ENCODE measurements at regions not wholly inside any gene's neighbourhood (a gene's known extent, or its start where the extent isn't known, plus 50 kb on each side); places are given as distances from the start of the nearest gene placed in this dataset.

GRCh38 chr2:150107170-150107569 lies 380.3 kb downstream of the RND3 start:
- H3K9me3 Mint-ChIP-seq: no peaks in the 10 kb centered on the region
- no peak for DNase-seq
- H3K36me3 Mint-ChIP-seq: no peaks in the 10 kb centered on the region
- H3K27ac Mint-ChIP-seq: no peak overlapping the region
- no peak overlapping the region for H3K4me3 Mint-ChIP-seq
- H3K4me1 Mint-ChIP-seq: no peaks in the 10 kb centered on the region
- H3K27me3 Mint-ChIP-seq: no peaks in the 10 kb centered on the region

GRCh38 chr2:150101947-150102346 lies 385.5 kb downstream of the RND3 start:
- no peak overlapping the region for H3K27ac Mint-ChIP-seq
- H3K9me3 Mint-ChIP-seq: no peaks in the 10 kb centered on the region
- no peaks in the 10 kb centered on the region for H3K27me3 Mint-ChIP-seq
- H3K4me3 Mint-ChIP-seq: no peak overlapping the region
- no peaks in the 10 kb centered on the region for H3K4me1 Mint-ChIP-seq
- H3K36me3 Mint-ChIP-seq: no peaks in the 10 kb centered on the region
- no peak for DNase-seq

DNA sequence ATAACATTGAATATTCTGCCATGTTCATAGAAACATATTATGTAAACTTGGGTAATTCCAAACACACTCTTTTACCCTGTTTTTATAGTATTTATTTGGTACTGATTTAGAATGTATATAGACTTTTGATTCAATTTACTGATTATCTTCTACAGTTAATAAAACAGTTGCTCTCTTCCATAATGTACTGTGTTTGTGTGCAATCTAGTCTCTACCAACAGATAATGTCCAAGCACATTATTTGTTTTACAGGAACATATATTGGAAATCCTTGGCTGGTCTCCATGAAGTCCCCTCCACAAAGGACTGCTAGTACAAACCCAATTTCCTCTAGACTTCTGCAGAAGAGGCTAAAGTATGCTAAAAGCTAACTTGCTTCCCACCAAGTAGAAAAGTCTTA lies 386.6 kb downstream of the RND3 start:
- Mint-ChIP-seq H3K27ac (no peak overlapping the region), H3K4me1 (no peaks in the 10 kb centered on the region), H3K36me3 (no peaks in the 10 kb centered on the region), H3K4me3 (no peak overlapping the region), H3K27me3 (no peaks in the 10 kb centered on the region), H3K9me3 (no peaks in the 10 kb centered on the region)
- DNase-seq: no peak

DNA sequence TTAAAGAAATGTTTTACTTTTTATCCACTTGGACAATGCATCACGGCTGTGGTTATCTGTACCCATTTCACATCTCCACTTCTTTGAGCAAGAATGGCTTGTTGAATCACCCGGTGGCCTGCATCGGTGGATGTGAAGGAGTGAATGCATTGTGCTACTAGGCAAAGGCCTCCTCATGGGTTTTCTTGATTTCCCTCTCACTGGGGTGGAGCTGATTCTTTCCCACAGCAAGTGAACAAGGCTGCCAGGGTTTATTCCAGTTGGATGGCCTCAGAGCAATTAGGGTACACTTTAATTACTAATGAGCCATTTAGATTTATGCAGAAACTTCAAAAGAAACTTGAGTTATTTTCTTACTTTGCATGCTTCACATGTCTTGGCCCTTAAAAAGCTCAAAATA lies 387.1 kb downstream of the RND3 start:
- no peak for DNase-seq
- Mint-ChIP-seq H3K27me3 (no peaks in the 10 kb centered on the region), H3K27ac (no peak overlapping the region), H3K9me3 (no peaks in the 10 kb centered on the region), H3K4me3 (no peak overlapping the region), H3K36me3 (no peaks in the 10 kb centered on the region), H3K4me1 (no peaks in the 10 kb centered on the region)

- Mint-ChIP-seq H3K27ac (no peak overlapping the region), H3K36me3 (no peaks in the 10 kb centered on the region), H3K4me1 (no peaks in the 10 kb centered on the region), H3K27me3 (no peaks in the 10 kb centered on the region), H3K9me3 (no peaks in the 10 kb centered on the region), H3K4me3 (no peak overlapping the region)
- DNase-seq: no peak
Measured at GRCh38 chr2:150099805-150100204, 387.7 kb downstream of the RND3 start.

DNA sequence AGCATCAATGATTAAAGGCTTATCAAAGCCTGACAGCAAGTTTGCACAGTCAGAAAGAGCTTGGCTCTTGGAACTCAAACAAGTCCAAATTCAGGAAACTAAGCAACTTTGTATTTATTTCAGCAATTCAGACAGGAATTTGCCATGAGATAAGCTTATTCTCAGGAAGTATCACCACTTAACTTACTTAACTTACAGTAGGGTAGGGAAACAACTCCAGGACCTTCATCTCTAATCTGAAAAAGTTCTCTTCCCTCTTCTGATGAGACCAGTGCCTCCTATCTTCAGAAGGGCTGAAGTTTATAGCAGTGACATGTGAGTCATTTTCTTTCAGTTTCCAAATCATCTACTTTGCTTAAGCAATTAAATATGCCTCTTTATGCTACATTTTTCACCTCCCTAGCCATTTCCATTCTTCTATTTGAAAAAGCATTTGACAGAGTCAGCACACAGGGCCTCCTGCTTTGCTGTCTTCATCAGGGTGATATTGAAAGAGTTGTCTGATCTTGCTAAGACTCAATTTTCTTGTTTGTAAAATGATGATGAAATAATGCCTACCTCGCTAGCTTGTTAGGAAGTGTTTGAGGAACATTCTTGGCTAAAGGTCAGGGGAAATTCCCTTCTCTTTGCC lies 389.5 kb downstream of the RND3 start:
- DNase-seq: no peak
- H3K4me1 Mint-ChIP-seq: no peaks in the 10 kb centered on the region
- no peaks in the 10 kb centered on the region for H3K36me3 Mint-ChIP-seq
- H3K27me3 Mint-ChIP-seq: no peaks in the 10 kb centered on the region
- no peaks in the 10 kb centered on the region for H3K9me3 Mint-ChIP-seq
- H3K4me3 Mint-ChIP-seq: no peak overlapping the region
- no peak overlapping the region for H3K27ac Mint-ChIP-seq

- H3K36me3 Mint-ChIP-seq: no peaks in the 10 kb centered on the region
Measured at GRCh38 chr2:150097402-150097801, 390.1 kb downstream of the RND3 start.

GRCh38 chr2:150095361-150096095 lies 391.9 kb downstream of the RND3 start:
- H3K27ac Mint-ChIP-seq: no peak overlapping the region
- no peaks in the 10 kb centered on the region for H3K27me3 Mint-ChIP-seq
- DNase-seq: no peak
- H3K9me3 Mint-ChIP-seq: no peaks in the 10 kb centered on the region
- no peak overlapping the region for H3K4me3 Mint-ChIP-seq
- no peaks in the 10 kb centered on the region for H3K4me1 Mint-ChIP-seq
- H3K36me3 Mint-ChIP-seq: no peaks in the 10 kb centered on the region

More at GRCh38 chr2:150097402-150097801, 390.1 kb downstream of the RND3 start:
- Mint-ChIP-seq H3K27ac (no peak overlapping the region), H3K4me3 (no peak overlapping the region), H3K27me3 (no peaks in the 10 kb centered on the region), H3K4me1 (no peaks in the 10 kb centered on the region), H3K9me3 (no peaks in the 10 kb centered on the region)
- DNase-seq: no peak

GRCh38 chr2:150091846-150092245 lies 395.6 kb downstream of the RND3 start:
- Mint-ChIP-seq H3K36me3 (no peaks in the 10 kb centered on the region), H3K27me3 (no peaks in the 10 kb centered on the region), H3K4me1 (no peaks in the 10 kb centered on the region), H3K9me3 (no peaks in the 10 kb centered on the region), H3K4me3 (no peak overlapping the region), H3K27ac (no peak overlapping the region)
- DNase-seq: no peak

DNA sequence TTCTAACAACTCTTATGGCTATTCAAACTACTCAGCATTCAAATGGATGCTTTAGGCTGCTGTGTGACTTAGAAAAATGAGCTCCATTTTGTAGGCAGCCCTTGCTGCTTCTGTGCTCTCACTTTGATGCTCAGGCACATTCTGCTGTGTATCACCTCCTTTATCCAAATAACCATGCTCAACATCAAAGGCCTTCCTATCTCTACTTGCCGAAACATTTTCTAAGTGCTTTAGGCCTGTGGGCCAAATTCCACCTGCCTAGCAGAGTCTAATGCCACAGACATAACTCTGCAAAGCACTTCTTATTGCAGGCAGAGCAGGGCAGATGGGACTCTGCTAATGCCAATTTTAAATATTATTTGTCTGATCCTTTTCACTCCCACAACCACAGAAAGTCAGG lies 397.4 kb downstream of the RND3 start:
- Mint-ChIP-seq H3K4me3 (no peak overlapping the region), H3K4me1 (no peaks in the 10 kb centered on the region), H3K27me3 (no peaks in the 10 kb centered on the region), H3K9me3 (no peaks in the 10 kb centered on the region), H3K27ac (no peak overlapping the region), H3K36me3 (no peaks in the 10 kb centered on the region)
- no peak for DNase-seq

DNA sequence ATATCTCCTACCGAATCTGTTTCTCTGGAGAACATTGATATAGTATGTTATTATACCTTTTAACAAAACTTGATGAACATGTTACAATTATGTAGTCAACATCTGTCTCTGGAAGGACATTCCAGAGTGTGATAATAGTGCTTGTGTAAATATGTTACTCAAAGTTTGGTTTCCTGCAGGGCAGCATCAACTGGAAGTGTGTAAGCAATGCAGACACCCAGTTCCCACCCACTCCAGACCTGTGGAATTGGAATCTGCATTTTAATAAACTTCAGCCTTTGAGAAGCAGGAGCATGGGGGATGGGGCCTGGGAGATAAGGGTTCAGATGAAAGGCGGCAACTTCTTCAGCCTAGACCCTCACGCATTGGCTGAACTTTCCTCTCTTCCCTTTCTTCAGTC lies 398.9 kb downstream of the RND3 start:
- Mint-ChIP-seq H3K27ac (no peak overlapping the region), H3K27me3 (no peaks in the 10 kb centered on the region), H3K36me3 (no peaks in the 10 kb centered on the region), H3K4me1 (no peaks in the 10 kb centered on the region), H3K9me3 (peaks cover 2% of the 10 kb centered on the region), H3K4me3 (no peak overlapping the region)
- no peak for DNase-seq

- Mint-ChIP-seq H3K4me1 (no peaks in the 10 kb centered on the region), H3K27ac (no peak overlapping the region), H3K36me3 (no peaks in the 10 kb centered on the region), H3K27me3 (no peaks in the 10 kb centered on the region), H3K9me3 (peaks cover 6% of the 10 kb centered on the region), H3K4me3 (no peak overlapping the region)
- DNase-seq: no peak
Measured at GRCh38 chr2:150085478-150085877, 402.0 kb downstream of the RND3 start.

DNA sequence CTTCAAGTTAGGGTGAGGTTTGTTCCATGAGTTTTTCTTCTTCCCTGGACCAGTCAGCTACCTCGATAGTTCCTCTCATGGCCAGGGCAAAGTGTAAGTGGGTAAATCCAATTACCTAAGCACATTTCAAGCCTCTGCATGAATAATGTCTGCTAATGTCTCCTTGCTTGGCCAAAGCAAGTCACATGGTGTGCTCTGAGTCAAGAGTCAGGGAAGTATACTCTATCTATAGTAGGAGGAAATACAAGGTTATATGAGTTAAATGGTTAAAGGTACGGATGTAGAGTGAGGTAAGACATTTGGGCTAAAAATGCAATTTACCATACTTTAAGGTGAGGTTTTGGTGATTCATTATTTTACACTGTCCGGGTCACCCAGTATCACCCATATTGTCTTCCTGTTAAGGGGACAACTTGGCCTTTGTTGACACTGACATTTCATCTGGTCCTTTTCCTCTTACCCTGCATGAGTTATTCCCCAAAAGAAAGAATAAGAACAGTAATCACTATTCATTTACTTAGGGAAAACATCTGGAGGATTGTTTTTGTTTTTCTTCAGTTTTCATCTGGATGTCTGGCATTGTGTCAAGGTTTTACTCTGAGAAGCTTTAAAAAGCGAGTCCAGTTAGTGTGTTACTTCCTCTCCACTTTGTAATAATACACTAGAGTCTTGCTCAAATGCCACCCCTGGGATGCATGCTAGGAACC lies 405.5 kb downstream of the RND3 start:
- H3K27me3 Mint-ChIP-seq: no peaks in the 10 kb centered on the region
- no peak overlapping the region for H3K27ac Mint-ChIP-seq
- H3K4me3 Mint-ChIP-seq: no peak overlapping the region
- no peaks in the 10 kb centered on the region for H3K4me1 Mint-ChIP-seq
- no peak for DNase-seq
- peaks cover 7% of the 10 kb centered on the region for H3K9me3 Mint-ChIP-seq
- no peaks in the 10 kb centered on the region for H3K36me3 Mint-ChIP-seq

DNA sequence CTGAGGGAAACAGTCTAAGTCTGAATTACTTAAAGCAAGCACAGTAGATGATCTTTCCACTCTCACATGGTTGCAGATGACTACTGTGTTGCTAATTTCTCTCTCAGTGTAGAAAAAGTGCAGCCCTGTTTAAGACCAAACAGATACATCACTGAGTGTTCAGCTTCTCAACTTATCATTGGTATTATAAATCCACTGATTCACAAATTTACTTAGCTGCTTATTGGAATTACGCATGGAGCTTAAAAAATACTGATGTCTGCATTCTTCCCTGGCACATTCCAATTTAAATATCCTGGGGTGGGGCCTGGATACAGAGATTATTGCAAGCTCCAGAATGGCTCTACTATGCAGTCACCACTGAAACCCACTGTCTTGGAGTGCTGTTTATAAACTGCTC lies 411.2 kb downstream of the RND3 start:
- H3K4me1 Mint-ChIP-seq: no peaks in the 10 kb centered on the region
- H3K27ac Mint-ChIP-seq: no peak overlapping the region
- no peaks in the 10 kb centered on the region for H3K27me3 Mint-ChIP-seq
- DNase-seq: no peak
- H3K4me3 Mint-ChIP-seq: no peak overlapping the region
- H3K36me3 Mint-ChIP-seq: no peaks in the 10 kb centered on the region
- H3K9me3 Mint-ChIP-seq: peaks cover 6% of the 10 kb centered on the region

DNA sequence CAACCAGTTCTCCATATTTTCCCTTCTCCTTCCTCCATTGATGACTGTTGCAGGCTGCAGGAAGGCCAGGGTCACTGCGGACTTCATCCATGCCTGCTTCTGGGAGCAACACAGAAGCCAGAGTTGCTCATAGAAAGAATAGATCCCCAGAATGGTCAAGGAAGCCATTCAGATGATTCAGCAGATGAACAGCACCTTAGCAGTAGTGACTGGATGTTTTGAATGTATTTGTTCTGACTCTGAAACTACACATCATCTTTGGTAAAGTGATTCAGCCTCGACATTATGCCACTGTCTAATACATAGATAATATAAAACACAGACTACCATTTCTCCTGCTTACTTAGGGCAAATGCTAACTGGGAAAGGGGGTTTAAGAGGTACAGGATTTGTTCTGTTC lies 411.6 kb downstream of the RND3 start:
- H3K27ac Mint-ChIP-seq: no peak overlapping the region

DNA sequence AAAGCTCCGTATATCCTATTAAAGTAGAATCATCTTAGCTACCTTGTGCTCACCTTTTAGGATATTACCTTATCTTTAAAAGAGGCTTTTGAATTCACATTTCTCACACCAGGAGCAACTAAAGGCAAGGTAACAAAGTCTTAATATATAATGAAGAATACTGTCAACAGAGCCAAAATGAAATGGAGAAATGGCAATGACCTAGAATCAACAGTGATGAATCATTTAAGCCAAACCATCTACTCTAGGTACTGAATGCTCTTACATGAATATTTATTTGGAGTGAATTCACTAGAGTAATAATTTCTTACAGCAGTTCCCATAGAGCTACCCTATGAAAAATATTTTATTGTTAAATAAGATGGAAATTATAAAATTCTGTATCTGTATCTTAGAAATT lies 421.0 kb downstream of the RND3 start:
- no peaks in the 10 kb centered on the region for H3K4me1 Mint-ChIP-seq
- no peaks in the 10 kb centered on the region for H3K9me3 Mint-ChIP-seq
- no peak for DNase-seq
- no peak overlapping the region for H3K27ac Mint-ChIP-seq
- no peaks in the 10 kb centered on the region for H3K36me3 Mint-ChIP-seq
- H3K27me3 Mint-ChIP-seq: no peaks in the 10 kb centered on the region
- H3K4me3 Mint-ChIP-seq: no peak overlapping the region

More for the DNA sequence above, 411.6 kb downstream of the RND3 start:
- Mint-ChIP-seq H3K4me3 (no peak overlapping the region), H3K27me3 (no peaks in the 10 kb centered on the region), H3K9me3 (peaks cover 3% of the 10 kb centered on the region), H3K36me3 (no peaks in the 10 kb centered on the region), H3K4me1 (no peaks in the 10 kb centered on the region)
- no peak for DNase-seq
